GM23338 (cell line): ENCODE measurements at regions not wholly inside any gene's neighbourhood (a gene's known extent, or its start where the extent isn't known, plus 50 kb on each side); places are given as distances from the start of the nearest gene placed in this dataset.

Source experiments
- ATAC-seq: fragments of 200-7000 bp; cut with Tn5 transposase; 3 replicates; pipeline ENCODE4 v1.9.1; 2020
- DNase-seq: peaks from one replicate; pipeline ENCODE4 v3.0.0-alpha.2; 2015; ENCODE audit warnings: low spot score
- H2AFZ ChIP-seq: fragments of 200-600 bp; sonication (generic); 2 replicates; pipeline ENCODE4 v1.8.0; 2016; ENCODE audit warnings: antibody characterized with exemption, mild to moderate bottlenecking, moderate library complexity
- H3F3A ChIP-seq: fragments of 200-600 bp; sonication (generic); replicated peaks from 2 replicates; pipeline ENCODE4 v1.8.0; 2017; ENCODE audit warnings: antibody characterized with exemption, mixed run types, low read depth
- H3K27ac ChIP-seq: fragments of 200-600 bp; sonication (generic); 2 replicates; pipeline ENCODE4 v1.6.1; 2016; ENCODE audit warnings: low read depth
- H3K27me3 ChIP-seq: fragments of 200-600 bp; sonication (generic); 2 replicates; pipeline ENCODE4 v1.8.0; 2016; ENCODE audit warnings: mild to moderate bottlenecking, mixed run types, moderate library complexity; ENCODE audit not compliant: insufficient read depth
- H3K36me3 ChIP-seq: fragments of 200-600 bp; sonication (generic); 2 replicates; pipeline ENCODE4 v1.8.0; 2016; ENCODE audit warnings: mild to moderate bottlenecking; ENCODE audit not compliant: insufficient read depth
- H3K4me1 ChIP-seq: fragments of 200-600 bp; sonication (generic); 2 replicates; pipeline ENCODE4 v1.8.0; 2016; ENCODE audit warnings: mild to moderate bottlenecking, moderate library complexity; ENCODE audit not compliant: insufficient read depth
- H3K4me2 ChIP-seq: fragments of 200-600 bp; sonication (generic); 2 replicates; pipeline ENCODE4 v1.7.1; 2017; ENCODE audit warnings: mixed run types
- H3K4me3 ChIP-seq: fragments of 200-600 bp; sonication (generic); 2 replicates; pipeline ENCODE4 v1.6.1; 2016; ENCODE audit warnings: mixed run types
- H3K79me2 ChIP-seq: fragments of 200-600 bp; sonication (generic); replicated peaks from 2 replicates; pipeline ENCODE4 v1.8.0; 2017; ENCODE audit warnings: mild to moderate bottlenecking; ENCODE audit not compliant: insufficient read depth
- H3K9me2 ChIP-seq: fragments of 200-600 bp; sonication (generic); 2 replicates; pipeline ENCODE4 v1.8.0; 2017; ENCODE audit not compliant: insufficient read depth
- H4K20me1 ChIP-seq: fragments of 200-600 bp; sonication (generic); replicated peaks from 2 replicates; pipeline ENCODE4 v1.8.0; 2017; ENCODE audit warnings: mild to moderate bottlenecking; ENCODE audit not compliant: insufficient read depth
- H3K27ac Mint-ChIP-seq: 2 replicates; pipeline ENCODE4 v1.8.0; 2020; ENCODE audit warnings: inconsistent platforms, mild to moderate bottlenecking, moderate library complexity, mixed read lengths
- H3K27me3 Mint-ChIP-seq: 3 replicates; pipeline ENCODE4 v1.8.0; 2022; ENCODE audit warnings: low read depth, mild to moderate bottlenecking, moderate library complexity, mixed read lengths, inconsistent platforms; ENCODE audit not compliant: insufficient read depth, poor library complexity
- H3K36me3 Mint-ChIP-seq: 3 replicates; pipeline ENCODE4 v1.8.0; 2021; ENCODE audit warnings: low read depth, mild to moderate bottlenecking, inconsistent platforms, moderate library complexity, mixed read lengths
- H3K4me1 Mint-ChIP-seq: 3 replicates; pipeline ENCODE4 v1.8.0; 2020; ENCODE audit warnings: mild to moderate bottlenecking, inconsistent platforms, mixed read lengths
- H3K4me3 Mint-ChIP-seq: 3 replicates; pipeline ENCODE4 v1.8.0; 2021; ENCODE audit warnings: moderate library complexity, mild to moderate bottlenecking, inconsistent platforms, mixed read lengths
- H3K9me3 Mint-ChIP-seq: 3 replicates; pipeline ENCODE4 v1.8.0; 2020; ENCODE audit warnings: moderate library complexity, mild to moderate bottlenecking, inconsistent platforms, mixed read lengths
- CREB1 ChIP-seq: fragments of 250-450 bp; sonication (Bioruptor Pico); IDR thresholded peaks from 2 replicates; pipeline ENCODE4 v1.5.0; 2020; ENCODE audit warnings: low read depth, mild to moderate bottlenecking, moderate library complexity
- CTCF ChIP-seq, 2 experiments: fragments of 200-600 bp in 1 of 2; sonication (generic) in 1 of 2; conservative IDR thresholded peaks; 2 replicates each; pipeline versions ENCODE4 v1.5.1 to v1.6.1; 2016 to 2017; ENCODE audit warnings: antibody characterized with exemption in 2 of 2, low read depth in 2 of 2, mild to moderate bottlenecking in 2 of 2, moderate library complexity in 1 of 2
- ETS1 ChIP-seq: IDR thresholded peaks from 2 replicates; pipeline ENCODE4 v1.6.1; 2016; ENCODE audit warnings: antibody characterized with exemption
- EZH2 ChIP-seq: fragments of 200-600 bp; sonication (generic); IDR thresholded peaks from one replicate; pipeline ENCODE4 v1.8.0; 2017; ENCODE audit warnings: antibody characterized with exemption, mild to moderate bottlenecking, low read depth; ENCODE audit not compliant: unreplicated experiment
- EZH2phosphoT487 ChIP-seq: fragments of 200-600 bp; sonication (generic); IDR thresholded peaks from one replicate; pipeline ENCODE4 v1.8.1; 2018; ENCODE audit warnings: antibody characterized with exemption; ENCODE audit not compliant: unreplicated experiment
- JUNB ChIP-seq: IDR thresholded peaks from one replicate; pipeline ENCODE4 v1.6.1; 2016; ENCODE audit warnings: antibody characterized with exemption; ENCODE audit not compliant: unreplicated experiment
- NANOG ChIP-seq: IDR thresholded peaks from 2 replicates; pipeline ENCODE4 v1.6.1; 2016; ENCODE audit warnings: antibody characterized with exemption, borderline replicate concordance
- POLR2AphosphoS5 ChIP-seq: IDR thresholded peaks from 2 replicates; pipeline ENCODE4 v1.6.1; 2016; ENCODE audit warnings: antibody characterized with exemption, low read depth
- REST ChIP-seq: IDR thresholded peaks from one replicate; pipeline ENCODE4 v1.6.1; 2018; ENCODE audit warnings: antibody characterized with exemption; ENCODE audit not compliant: unreplicated experiment
- STAT1 ChIP-seq: IDR thresholded peaks from one replicate; pipeline ENCODE4 v1.6.1; 2016; ENCODE audit warnings: antibody characterized with exemption; ENCODE audit not compliant: unreplicated experiment
- ZNF114 ChIP-seq: fragments of 250-450 bp; sonication (Bioruptor Pico); IDR thresholded peaks from 2 replicates; pipeline ENCODE4 v1.5.0; 2020; ENCODE audit warnings: mild to moderate bottlenecking, moderate library complexity
- ZNF331 ChIP-seq: fragments of 250-450 bp; sonication (Bioruptor Pico); IDR thresholded peaks from 2 replicates; pipeline ENCODE4 v1.5.0; 2020; ENCODE audit warnings: low read depth, mild to moderate bottlenecking, moderate library complexity

GRCh38 chr7:33823913-33824312, 81.4 kb upstream of the BMPER start:
- H3K4me1 ChIP-seq: no peaks in the 10 kb centered on the region
- Mint-ChIP-seq H3K4me3 (no peak overlapping the region), H3K36me3 (peaks cover 6% of the 10 kb centered on the region; the same call in 1 of the 3 replicates), H3K27me3 (no peaks in the 10 kb centered on the region), H3K27ac (no peak overlapping the region), H3K9me3 (peaks cover 9% of the 10 kb centered on the region; the same call in 1 of the 3 replicates), H3K4me1 (no peaks in the 10 kb centered on the region)
- DNase-seq (no peak), ATAC-seq (no peak)
- TF ChIP-seq NANOG (no peak), CTCF (conservative IDR thresholded peaks at IDR 0.05; ENCODE audit: low read depth in 2 of 2) (no peak), REST (no peak), ZNF114 (no peak), ETS1 (no peak), STAT1 (no peak), ZNF331 (no peak), CREB1 (CRISPR knock-in tag) (no peak)
- H3K9me2 ChIP-seq: 0 out of 2 replicates have a peak, but pooled peaks cover 5% of the 10 kb centered on the region
- H4K20me1 ChIP-seq: no peaks in the 10 kb centered on the region
- H3K36me3 ChIP-seq: no peaks in the 10 kb centered on the region
- no peaks in the 10 kb centered on the region for H3K79me2 ChIP-seq
- H3K27me3 ChIP-seq: no peaks in the 10 kb centered on the region
- H3K27ac ChIP-seq: no peak overlapping the region
- no peak overlapping the region for H2AFZ ChIP-seq
- H3K4me3 ChIP-seq: no peak overlapping the region
- H3K4me2 ChIP-seq: no peak overlapping the region
- no peaks in the 10 kb centered on the region for H3F3A ChIP-seq

GRCh38 chr7:33824911-33825459, 80.4 kb upstream of the BMPER start:
- Histone ChIP-seq H2AFZ (no peak overlapping the region), H3K36me3 (no peaks in the 10 kb centered on the region)

More at GRCh38 chr7:33824911-33825459, 80.4 kb upstream of the BMPER start:
- ATAC-seq (no peak), DNase-seq (no peak)
- Histone ChIP-seq H3K27me3 (no peaks in the 10 kb centered on the region), H3K27ac (no peak overlapping the region), H3K9me2 (0 out of 2 replicates have a peak, but pooled peaks cover 5% of the 10 kb centered on the region), H3K4me2 (no peak overlapping the region), H3K4me1 (no peaks in the 10 kb centered on the region), H3F3A (no peaks in the 10 kb centered on the region), H4K20me1 (no peaks in the 10 kb centered on the region), H3K79me2 (no peaks in the 10 kb centered on the region), H3K4me3 (no peak overlapping the region)
- peaks cover 5% of the 10 kb centered on the region; the same call in 1 of the 3 replicates for H3K9me3 Mint-ChIP-seq
- H3K4me1 Mint-ChIP-seq: no peaks in the 10 kb centered on the region
- no peak overlapping the region for H3K4me3 Mint-ChIP-seq
- 0 out of 3 replicates have a peak, but pooled peaks cover 2% of the 10 kb centered on the region for H3K36me3 Mint-ChIP-seq
- no peak overlapping the region for H3K27ac Mint-ChIP-seq
- TF ChIP-seq EZH2phosphoT487: no peak
- no peak for TF ChIP-seq POLR2AphosphoS5
- no peak for TF ChIP-seq STAT1
- TF ChIP-seq JUNB: no peak
- TF ChIP-seq EZH2: no peak
- TF ChIP-seq CREB1 (CRISPR knock-in tag): no peak
- no peaks in the 10 kb centered on the region for H3K27me3 Mint-ChIP-seq
